ENCODE measurements at regions not wholly inside any gene's neighbourhood (a gene's known extent, or its start where the extent isn't known, plus 50 kb on each side); places are given as distances from the start of the nearest gene placed in this dataset.

DNA sequence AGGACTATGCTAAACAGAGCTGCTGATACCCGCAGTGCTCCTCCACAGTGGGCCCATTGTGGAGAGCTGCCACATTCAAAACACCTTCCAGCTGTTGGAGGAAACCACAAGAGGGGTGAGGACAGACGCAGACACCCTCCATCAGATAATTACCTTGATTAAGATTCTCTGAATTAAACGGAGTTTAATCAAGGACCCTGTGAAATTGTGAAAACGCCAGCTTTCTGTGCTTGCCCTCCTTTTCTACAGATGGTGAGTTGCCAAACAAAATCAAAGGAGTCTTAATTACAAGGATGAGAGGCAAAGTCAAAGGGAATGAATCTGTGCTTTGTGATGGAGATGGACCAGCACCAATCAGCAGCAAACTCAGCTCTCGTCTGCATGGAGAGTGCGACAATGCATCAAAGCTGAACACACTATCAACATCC lies 596.1 kb downstream of the ELAVL2 start:
- no peak overlapping the region for H3K27ac ChIP-seq
- no peaks in the 10 kb centered on the region for H3K36me3 ChIP-seq
- TF ChIP-seq, protein P1, sequence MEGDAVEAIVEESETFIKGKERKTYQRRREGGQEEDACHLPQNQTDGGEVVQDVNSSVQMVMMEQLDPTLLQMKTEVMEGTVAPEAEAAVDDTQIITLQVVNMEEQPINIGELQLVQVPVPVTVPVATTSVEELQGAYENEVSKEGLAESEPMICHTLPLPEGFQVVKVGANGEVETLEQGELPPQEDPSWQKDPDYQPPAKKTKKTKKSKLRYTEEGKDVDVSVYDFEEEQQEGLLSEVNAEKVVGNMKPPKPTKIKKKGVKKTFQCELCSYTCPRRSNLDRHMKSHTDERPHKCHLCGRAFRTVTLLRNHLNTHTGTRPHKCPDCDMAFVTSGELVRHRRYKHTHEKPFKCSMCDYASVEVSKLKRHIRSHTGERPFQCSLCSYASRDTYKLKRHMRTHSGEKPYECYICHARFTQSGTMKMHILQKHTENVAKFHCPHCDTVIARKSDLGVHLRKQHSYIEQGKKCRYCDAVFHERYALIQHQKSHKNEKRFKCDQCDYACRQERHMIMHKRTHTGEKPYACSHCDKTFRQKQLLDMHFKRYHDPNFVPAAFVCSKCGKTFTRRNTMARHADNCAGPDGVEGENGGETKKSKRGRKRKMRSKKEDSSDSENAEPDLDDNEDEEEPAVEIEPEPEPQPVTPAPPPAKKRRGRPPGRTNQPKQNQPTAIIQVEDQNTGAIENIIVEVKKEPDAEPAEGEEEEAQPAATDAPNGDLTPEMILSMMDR (IDR thresholded peaks at IDR 0.05) = no peak
- H3K4me3 ChIP-seq = no peak overlapping the region
- H3K4me1 ChIP-seq = no peaks in the 10 kb centered on the region
- no peak for DNase-seq
- no peaks in the 10 kb centered on the region for H3K9me3 ChIP-seq
- intact Hi-C loops (cut with DNase I; ENCODE audit: low total_unique reads) = no loop called here
- no peaks in the 10 kb centered on the region for H3K27me3 ChIP-seq

DNA sequence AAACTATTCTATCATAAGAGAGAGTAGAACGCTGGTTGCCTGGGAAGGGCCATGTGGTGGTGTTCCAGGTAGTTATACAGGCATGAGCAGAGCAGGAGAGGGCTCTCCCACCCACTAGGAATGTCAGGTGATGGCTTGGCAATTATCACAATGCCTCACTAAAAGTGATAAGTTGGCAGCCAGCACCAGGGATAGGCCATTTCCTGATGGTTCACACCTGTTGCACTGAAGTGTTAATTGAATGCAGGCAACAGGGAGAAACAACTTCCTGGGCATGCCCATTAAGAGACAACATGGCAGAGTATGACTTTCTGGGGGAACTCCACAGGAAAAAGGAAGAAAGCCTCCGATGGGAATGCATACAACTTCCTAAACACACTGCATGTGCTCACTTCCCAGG lies 593.2 kb downstream of the ELAVL2 start:
- intact Hi-C loops (cut with DNase I; ENCODE audit: low total_unique reads) = no loop called here
- H3K27ac ChIP-seq = no peak overlapping the region

DNA sequence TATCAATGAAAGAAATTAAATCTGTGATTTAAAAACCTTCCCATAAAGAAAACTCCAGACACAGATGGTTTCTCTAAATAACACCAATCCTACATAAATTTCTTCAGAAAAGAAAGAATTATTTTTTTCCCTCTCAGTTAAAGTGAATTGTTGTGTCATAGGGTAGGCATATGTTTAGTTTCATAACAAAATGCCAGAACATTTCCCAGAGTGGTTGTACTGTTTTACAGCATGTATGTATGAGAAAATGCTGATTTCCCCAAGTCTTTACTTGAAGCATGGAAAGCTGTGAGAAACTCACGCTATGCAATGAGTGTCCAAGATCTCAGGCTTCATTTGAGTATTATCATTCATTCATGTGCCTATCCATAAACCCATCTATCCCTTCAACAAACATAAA lies 582.5 kb downstream of the ELAVL2 start:
- intact Hi-C loops (cut with DNase I; ENCODE audit: low total_unique reads) = no loop called here
- Histone ChIP-seq H3K27me3 (no peaks in the 10 kb centered on the region), H3K4me1 (no peaks in the 10 kb centered on the region), H3K36me3 (no peaks in the 10 kb centered on the region), H3K9me3 (peaks cover 0 to 6% (median 0%) of the 10 kb centered on the region in 3 donors), H3K27ac (no peak overlapping the region), H3K4me3 (no peak overlapping the region)
- no peak for DNase-seq
- TF ChIP-seq, protein P1 (IDR thresholded peaks at IDR 0.05) = no peak

More for the DNA sequence above, 593.2 kb downstream of the ELAVL2 start:
- DNase-seq = no peak
- H3K36me3 ChIP-seq = no peaks in the 10 kb centered on the region
- H3K9me3 ChIP-seq = no peaks in the 10 kb centered on the region
- TF ChIP-seq, protein P1 (IDR thresholded peaks at IDR 0.05) = no peak
- no peaks in the 10 kb centered on the region for H3K27me3 ChIP-seq
- H3K4me1 ChIP-seq = no peaks in the 10 kb centered on the region
- no peak overlapping the region for H3K4me3 ChIP-seq

DNA sequence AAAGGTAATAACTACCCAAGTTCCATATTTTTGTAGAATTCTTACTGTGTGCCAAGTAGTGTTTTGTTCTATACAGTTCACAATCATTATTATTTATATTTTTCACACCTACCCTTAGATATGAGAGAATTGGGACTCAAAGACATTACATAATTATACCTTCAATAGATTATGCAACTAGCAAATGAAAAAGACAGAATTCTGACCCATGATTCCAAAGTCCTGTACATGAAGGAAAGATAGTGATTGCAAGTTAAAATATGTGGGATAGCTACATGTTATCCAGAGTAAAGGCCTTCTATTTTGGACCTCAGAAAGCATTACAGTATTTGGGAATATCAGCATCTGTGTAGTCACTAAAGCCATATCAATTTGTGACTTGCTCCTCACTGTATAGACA lies 581.0 kb downstream of the ELAVL2 start:
- Histone ChIP-seq H3K9me3 (no peaks in the 10 kb centered on the region), H3K4me3 (no peak overlapping the region), H3K27me3 (no peaks in the 10 kb centered on the region), H3K36me3 (no peaks in the 10 kb centered on the region), H3K27ac (no peak overlapping the region), H3K4me1 (no peaks in the 10 kb centered on the region)
- no peak for DNase-seq
- intact Hi-C loops (cut with DNase I; ENCODE audit: low total_unique reads) = no loop called here
- TF ChIP-seq, protein P1 (IDR thresholded peaks at IDR 0.05) = no peak

DNA sequence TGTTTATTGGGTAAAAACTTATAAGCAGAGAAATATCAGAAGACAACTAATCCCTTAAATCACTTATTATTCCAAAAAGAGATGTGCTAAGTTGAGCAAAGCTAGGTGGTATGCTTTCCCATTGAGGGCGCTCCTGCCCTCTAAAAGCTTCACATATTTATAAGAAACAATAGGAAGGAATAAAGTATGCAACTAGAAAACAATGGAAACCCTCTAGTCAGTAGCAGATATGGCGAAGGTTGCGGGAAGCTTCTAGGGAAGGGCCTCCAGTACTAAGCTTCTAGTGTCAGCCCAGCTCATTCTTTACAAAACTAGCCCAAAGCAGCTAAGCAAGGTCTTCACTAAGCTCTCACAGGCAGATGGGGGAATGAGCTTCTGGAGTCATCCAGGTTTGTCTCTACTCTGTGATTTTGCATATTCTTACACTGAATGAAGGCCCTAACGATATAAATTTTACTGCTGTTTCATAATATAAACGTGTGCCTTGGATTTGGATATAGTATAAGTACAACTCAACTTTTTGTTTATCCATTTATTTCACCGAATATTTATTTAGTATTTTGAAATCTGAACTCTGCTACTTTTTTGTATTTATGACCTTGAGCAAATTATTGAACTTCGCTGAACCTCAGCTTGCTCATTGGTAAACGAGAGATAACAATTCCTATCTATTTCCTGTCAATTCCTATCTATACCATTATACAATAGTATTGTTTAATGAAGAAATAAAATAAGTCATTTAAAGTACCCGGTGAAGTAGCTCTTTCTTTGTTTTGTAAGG lies 571.4 kb downstream of the ELAVL2 start:
- TF ChIP-seq, protein P1 (IDR thresholded peaks at IDR 0.05) = no peak
- Histone ChIP-seq H3K9me3 (no peaks in the 10 kb centered on the region), H3K27me3 (no peaks in the 10 kb centered on the region), H3K36me3 (no peaks in the 10 kb centered on the region), H3K27ac (no peak overlapping the region), H3K4me1 (no peaks in the 10 kb centered on the region), H3K4me3 (no peak overlapping the region)
- intact Hi-C loops (cut with DNase I; ENCODE audit: low total_unique reads) = no loop called here
- DNase-seq = no peak
